ENCODE measurements at regions not wholly inside any gene's neighbourhood (a gene's known extent, or its start where the extent isn't known, plus 50 kb on each side); places are given as distances from the start of the nearest gene placed in this dataset.
A peak's percentile ranks its signal among the peaks of the same experiment; 100 is the strongest.

DNA sequence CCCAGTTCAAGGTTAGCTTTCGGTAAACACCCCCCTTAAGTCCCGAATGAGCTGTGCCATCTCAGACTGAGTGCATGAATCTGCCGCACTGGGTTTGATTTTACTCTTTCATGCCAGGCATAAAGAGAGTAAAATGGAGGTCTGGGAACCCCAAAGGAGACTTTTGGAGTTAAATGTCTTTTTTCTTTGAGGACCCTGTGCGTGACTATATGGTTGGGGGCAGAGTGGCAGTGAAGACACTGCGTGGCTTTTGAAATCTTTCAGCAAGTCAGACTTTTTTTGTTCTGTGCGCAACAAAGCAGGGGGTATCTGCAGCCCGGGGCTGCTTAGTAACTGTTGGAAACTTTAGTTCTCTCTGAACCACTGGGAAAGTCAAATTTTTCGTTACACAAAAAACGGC is 392.9 kb upstream of the SALL1 start:
- no peak for DNase-seq (ENCODE audit: low read depth, low spot score)

- DNase-seq (ENCODE audit: low read depth, low spot score): no peak
These were observed 392.1 kb upstream of the SALL1 start for GRCh38 chr16:51542981-51543815.

DNA sequence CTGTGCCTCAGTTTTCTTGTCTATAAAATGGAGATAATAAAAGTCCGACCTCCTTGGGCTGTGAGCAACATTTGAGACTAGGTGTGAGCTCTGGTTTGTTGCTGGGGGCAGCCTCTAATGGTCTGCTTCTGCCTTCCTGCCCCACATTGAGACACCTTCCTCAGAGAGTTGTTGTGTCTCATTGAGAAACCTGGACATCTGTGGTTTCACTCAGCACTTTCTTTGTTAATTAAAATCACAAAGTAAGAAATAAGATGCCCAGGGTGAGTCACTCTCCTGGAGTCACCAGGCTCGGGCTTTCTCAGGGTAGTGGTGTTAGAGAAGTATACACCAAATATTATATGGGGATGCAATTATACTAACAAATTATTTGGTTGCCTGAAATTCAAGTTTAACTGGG is 389.2 kb upstream of the SALL1 start:
- DNase-seq (ENCODE audit: low read depth, low spot score): peak; percentile 66

DNA sequence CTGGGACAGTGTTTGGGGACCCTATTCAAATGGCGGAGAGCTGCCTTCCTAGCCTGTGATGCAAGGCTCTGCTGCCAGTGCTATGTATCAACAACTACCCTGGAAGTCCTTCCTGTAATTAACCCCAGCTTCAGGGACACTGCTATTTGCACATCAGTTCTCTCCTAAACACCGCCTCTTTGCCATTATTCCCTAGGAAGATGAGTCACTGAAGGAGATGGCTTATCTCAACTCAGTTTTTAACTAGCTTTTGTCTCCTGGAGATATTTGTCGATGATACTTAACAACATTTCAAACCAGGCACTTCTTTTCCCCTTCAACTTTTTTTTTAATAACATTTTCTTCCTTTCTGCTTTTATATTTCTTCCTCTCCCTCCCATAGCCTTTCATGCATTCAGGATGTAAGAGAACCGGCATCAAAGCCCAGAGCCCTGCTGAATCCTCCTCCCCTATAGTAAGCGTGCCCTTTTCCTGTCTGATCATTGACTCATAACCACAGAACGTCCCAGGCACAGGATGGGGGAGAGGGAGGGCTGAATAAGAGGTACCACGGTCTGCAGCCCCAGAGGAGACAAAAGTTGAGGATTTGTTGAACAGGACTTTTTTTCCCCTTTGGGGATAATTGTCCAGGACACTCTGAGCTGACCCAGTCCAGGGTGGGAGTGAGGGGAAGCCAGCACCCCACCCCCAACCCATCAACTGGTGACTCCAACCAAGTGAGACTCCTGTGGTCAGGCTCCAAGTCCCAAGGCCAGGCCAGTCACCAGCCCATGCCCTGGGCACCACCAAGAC is 387.8 kb upstream of the SALL1 start:
- peak; percentile 90 for DNase-seq (ENCODE audit: low read depth, low spot score)

GRCh38 chr16:51535591-51535990 is 384.5 kb upstream of the SALL1 start:
- DNase-seq (ENCODE audit: low read depth, low spot score): no peak

GRCh38 chr16:51532551-51532950 is 381.5 kb upstream of the SALL1 start:
- no peak for DNase-seq (ENCODE audit: low read depth, low spot score)

GRCh38 chr16:51531271-51531670 is 380.2 kb upstream of the SALL1 start:
- DNase-seq (ENCODE audit: low read depth, low spot score): no peak

DNA sequence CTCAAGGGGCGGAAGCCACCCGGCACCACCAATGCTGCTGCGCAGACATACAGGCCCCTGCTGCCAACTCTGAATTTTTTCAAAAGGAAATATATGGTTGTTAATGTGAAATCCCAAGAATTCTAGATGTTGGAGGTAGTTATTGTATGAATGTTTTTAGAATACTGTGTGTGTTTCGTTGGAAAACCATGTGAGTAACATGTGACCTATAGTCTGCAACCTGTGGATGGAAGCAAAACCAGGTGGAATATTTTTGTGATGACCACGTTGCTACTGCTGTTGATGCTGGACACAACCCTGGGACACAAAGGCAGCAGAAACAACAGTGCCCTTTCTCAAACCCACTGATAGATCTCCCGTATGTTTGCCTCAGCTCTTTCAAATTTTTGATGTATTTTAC is 376.3 kb upstream of the SALL1 start:
- DNase-seq (ENCODE audit: low read depth, low spot score): no peak

DNA sequence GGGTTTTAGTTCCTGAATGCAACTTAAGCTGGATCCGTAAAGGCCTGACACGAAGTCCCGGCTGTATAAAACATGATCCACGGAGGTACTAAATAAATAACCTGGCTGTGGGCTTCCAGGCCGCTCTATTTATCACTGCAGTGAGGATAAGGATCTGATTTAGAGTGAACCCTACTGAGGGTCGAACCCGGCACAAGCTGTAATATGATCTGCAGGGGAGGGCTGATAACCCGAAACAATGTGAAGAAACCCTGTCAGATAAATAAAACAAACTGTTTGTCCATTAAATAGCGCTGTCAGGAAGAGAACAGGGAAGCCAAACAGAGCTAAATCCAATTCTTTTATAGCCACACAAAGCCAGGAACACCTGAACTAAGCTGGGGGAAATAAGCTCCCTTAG is 375.6 kb upstream of the SALL1 start:
- DNase-seq (ENCODE audit: low read depth, low spot score): no peak

DNA sequence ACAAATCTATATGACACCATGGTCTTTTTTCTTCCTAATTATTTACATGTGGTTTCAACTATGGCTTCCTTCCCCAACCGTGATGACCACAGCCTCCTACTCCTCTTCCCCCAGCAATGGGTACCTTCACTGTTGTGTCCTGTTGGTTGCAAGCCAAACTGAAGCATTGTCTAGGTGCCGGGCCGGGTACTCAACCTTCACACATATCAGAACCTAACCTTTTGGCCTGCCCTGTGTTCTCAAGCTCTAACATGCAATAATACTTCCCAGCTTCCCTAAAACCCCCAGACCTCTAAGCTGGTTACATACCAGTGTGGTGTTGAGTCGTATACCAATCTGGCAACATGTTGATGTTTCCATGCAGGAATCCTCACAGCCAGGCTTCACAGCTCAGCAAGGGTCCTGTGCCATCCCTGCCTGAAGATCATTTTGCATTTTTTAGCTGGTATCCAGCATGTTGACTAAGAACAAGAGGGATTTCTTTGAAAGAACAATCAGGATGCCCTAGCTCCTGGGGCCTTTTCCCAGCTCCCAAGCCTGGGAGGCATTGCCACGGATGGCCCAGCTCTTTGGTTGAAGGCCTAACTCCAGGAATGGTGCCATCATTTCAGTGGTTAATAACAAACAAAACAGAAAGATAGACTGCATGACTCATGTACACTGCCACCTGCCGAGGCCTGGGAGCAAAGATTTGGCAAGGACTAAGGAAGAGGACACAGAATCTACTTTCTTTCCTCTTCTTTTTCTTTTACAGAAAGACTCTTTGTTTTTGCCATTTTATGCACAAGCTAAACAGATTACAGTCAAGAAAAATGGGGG is 373.7 kb upstream of the SALL1 start:
- DNase-seq (ENCODE audit: low read depth, low spot score): peak; percentile 81

DNA sequence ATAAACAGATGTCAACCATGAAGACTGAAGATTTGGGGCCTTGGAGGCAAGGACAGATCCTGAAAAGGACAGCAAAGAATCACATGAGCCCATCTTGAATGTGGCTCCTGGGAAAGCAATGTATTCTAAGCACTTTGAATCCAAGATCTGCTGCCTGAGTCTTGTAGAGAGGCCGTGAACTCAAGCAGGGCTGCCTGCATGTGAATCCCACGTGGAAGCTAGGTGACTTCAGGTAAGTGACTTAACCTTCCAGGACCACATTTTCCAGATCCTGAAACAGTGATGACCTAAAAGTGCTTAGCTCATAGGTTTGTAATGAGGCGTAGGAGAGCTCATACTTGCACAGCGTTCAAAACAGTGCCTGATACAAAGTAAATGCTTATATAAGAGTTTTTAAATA is 373.0 kb upstream of the SALL1 start:
- DNase-seq (ENCODE audit: low read depth, low spot score): no peak

DNA sequence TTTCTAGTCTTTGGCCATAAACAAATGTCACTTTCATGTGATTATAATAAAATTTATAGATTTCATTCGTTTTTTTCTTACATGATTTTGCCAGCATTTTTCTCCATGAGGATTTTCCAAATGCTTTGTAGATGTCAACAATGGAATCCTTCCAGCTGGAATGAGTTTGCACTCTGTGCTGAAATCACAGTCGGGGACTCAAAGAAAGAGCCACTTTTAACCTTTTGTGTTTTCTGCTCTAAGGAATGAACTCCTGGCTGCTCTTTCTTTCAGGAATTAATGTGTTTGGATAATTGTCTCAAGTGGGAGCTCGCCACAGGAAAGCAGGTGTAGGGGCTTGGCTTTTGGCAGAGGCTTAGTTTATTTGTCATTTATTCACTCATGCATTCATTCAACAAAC is 372.3 kb upstream of the SALL1 start:
- peak; percentile 66 for DNase-seq (ENCODE audit: low read depth, low spot score)

DNA sequence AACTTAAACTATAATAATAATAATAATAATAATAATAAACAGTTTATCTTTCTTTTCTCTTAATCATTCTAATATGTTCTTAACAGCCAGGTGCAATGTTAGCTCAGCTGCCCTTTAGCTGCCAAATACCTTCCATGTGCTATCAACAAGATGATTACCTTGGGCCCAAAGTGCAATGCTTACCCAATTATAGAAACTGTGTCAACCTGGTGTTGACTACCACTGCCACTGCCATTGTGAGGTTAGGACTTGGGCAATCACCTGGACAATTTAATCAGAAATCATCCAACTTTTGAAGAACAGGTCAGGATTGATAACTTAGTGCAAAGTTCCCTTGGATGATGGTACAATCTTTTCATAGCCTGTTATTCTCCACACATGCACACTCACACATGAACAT is 371.8 kb upstream of the SALL1 start:
- no peak for DNase-seq (ENCODE audit: low read depth, low spot score)

DNA sequence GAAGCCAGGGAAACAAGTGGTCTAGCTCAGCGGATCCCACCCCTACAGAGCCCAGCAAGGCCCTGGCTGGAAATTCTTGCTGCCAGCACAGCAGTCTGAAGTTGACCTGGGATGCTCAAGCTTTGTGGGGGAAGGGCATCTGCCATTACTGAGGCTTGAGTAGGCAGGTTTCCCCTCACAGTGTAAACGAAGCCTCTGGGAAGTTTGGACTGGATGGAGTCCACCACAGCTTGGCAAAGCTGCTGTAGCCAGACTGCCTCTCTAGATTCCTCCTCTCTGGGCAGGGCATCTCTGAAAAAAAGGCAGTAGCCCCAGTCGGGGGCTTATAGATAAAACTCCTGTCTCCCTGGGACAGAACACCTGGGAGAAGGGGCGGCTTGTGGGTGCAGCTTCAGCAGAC is 365.9 kb upstream of the SALL1 start:
- peak; percentile 14 for DNase-seq (ENCODE audit: low read depth, low spot score)

GRCh38 chr16:51510416-51510815 is 359.3 kb upstream of the SALL1 start:
- no peak for DNase-seq (ENCODE audit: low read depth, low spot score)

DNA sequence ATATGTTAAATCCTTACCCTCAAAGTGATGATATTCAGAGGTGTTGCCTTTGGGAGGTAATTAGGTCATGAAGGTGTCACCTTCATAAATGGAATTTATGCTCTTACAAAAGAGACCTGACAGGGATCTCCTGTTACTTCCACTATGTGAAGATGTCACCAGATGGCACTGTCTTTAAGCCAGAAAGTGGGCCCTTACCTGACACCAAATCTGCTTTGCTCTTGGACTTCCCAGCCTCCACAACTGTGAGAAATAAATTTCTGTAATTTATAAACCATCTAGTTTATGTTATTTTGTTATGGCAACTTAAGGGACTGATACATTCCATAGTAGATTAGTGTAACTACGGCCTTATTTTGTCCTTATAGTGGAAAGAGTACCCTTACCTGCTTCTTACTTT is 358.3 kb upstream of the SALL1 start:
- no peak for DNase-seq (ENCODE audit: low read depth, low spot score)

DNA sequence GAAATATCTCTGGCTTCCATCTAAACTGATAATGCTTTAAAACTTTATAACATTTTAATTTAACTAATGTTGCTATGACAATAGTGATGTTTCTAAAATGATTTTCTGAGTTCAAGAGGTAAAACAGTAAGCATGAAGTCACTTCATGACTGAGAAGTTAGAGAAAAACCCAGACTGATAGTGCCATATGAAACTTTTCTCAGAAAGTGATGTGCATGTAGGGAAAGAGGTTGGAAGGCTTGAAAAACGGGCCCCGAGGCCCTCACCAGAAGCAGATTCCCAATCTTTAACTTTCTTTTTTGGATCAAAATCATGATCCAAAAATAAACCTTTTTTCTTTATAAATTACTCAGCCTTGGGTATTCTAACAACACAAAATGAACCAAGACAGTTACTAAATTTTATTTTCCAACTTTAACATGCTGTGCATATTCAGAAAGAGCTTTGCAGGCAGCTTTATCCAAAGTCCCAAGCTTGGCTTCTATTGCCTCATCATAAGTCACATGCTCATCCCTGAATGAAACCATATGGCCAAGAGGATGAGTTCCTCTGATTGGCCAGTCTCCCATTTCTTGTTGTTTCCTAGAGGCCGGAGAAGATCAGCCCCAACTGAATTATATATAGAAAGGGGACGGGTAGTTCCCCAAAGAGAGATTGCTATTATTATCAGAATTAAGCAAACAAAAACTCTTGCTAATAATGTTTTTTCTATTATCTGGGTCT is 357.6 kb upstream of the SALL1 start:
- no peak for DNase-seq (ENCODE audit: low read depth, low spot score)

DNA sequence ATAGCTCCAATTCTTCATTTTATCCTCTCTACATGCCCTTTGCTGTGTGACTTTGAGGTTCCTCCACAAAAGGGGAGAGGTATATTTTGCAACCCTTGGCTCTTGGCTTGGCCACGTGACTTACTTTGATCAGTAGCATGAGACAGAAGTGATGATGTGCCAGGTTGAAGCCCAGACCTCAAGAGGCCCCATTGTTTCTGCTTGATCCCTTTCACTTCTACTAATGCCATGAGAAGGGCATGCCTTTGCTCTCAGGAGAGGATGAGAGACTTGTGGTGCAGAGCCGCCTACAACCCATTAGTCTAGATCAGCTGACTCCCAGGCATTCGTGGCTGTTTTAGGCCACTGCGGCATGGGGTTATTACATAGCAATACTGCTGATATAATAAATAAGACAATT is 356.2 kb upstream of the SALL1 start:
- DNase-seq (ENCODE audit: low read depth, low spot score): no peak

GRCh38 chr16:51500306-51500705 is 349.2 kb upstream of the SALL1 start:
- peak; percentile 42 for DNase-seq (ENCODE audit: low read depth, low spot score)

DNA sequence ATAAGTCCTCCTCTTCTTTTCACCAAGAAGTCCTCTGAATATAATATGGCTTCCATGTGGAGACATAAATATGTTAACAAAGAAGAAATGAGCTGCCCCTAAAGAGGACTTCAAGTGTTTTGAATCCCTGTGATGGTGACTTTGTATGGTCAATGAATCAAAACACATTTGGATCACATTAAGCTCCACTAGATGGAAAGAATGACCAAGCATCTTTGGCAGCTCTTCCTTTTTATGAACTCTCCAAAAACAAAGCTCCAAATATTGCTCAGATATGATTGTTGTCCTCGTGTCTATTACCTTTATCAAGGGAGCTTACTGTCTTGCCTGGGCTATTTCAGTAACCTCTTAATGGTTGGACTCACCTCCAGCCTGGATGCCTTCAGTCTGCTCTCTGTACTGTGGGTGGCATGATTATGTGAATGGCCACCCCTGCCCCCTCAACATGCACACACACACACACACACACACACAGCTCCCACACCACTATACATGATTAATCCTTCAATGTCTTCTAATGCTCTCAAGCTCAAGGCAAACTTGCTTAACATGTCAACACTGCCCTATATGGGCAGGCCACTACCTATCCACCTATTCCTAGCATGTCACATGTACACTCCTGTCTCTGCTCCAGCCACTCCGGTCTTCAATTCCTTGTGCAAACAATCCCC is 346.6 kb upstream of the SALL1 start:
- no peak for DNase-seq (ENCODE audit: low read depth, low spot score)

GRCh38 chr16:51490866-51491265 is 339.8 kb upstream of the SALL1 start:
- no peak for DNase-seq (ENCODE audit: low read depth, low spot score)
